H1 (cell line): ENCODE measurements at regions not wholly inside any gene's neighbourhood (a gene's known extent, or its start where the extent isn't known, plus 50 kb on each side); places are given as distances from the start of the nearest gene placed in this dataset.

ENCODE experiments used
- CTCF ChIA-PET: fragments of 300-600 bp; sonication (Branson Sonifier 250); formaldehyde crosslinking; loops from one replicate; lab custom pipeline; 2021; ENCODE audit not compliant: partially characterized antibody; lab: Charles Lee
- POLR2A ChIA-PET: fragments of 300-600 bp; sonication (Branson Sonifier 250); formaldehyde crosslinking; loops from one replicate; lab custom pipeline; 2021; ENCODE audit warnings: inconsistent platforms; ENCODE audit not compliant: partially characterized antibody; lab: Charles Lee
- DNase-seq, 2 experiments: peaks; one replicate each; pipeline versions ENCODE4 v3.0.0 to v3.0.0-alpha.2; 2010 to 2022; ENCODE audit warnings: low spot score in 2 of 2, low read depth in 1 of 2, mixed read lengths in 1 of 2
- FAIRE-seq: peaks from 2 replicates; lab custom pipeline; 2011; peaks lifted over from hg19 to GRCh38; lab: Jason Lieb, UNC
- H2AFZ ChIP-seq: 2 replicates; pipeline ENCODE4 v1.8.1; 2012; ENCODE audit warnings: low read length, inconsistent platforms
- H2AK5ac ChIP-seq: 2 replicates; pipeline ENCODE4 v1.6.1; 2013; ENCODE audit warnings: low read depth, low read length
- H2BK120ac ChIP-seq: replicated peaks from 2 replicates; pipeline ENCODE3; 2013; ENCODE audit warnings: low read depth, low read length, inconsistent platforms
- H2BK12ac ChIP-seq: 2 replicates; pipeline ENCODE4 v1.6.1; 2013; ENCODE audit warnings: low read depth, low read length
- H2BK15ac ChIP-seq: 2 replicates; pipeline ENCODE4 v1.6.1; 2013; ENCODE audit warnings: low read length
- H2BK20ac ChIP-seq: 2 replicates; pipeline ENCODE4 v1.6.1; 2013; ENCODE audit warnings: low read length
- H2BK5ac ChIP-seq: 2 replicates; pipeline ENCODE4 v1.6.1; 2013; ENCODE audit warnings: low read depth, low read length
- H3K14ac ChIP-seq: 2 replicates; pipeline ENCODE4 v1.6.1; 2013; ENCODE audit warnings: inconsistent platforms; ENCODE audit not compliant: insufficient read length
- H3K18ac ChIP-seq: 2 replicates; pipeline ENCODE4 v1.6.1; 2013; ENCODE audit warnings: low read length; ENCODE audit errors: extremely low read depth
- H3K23ac ChIP-seq: 2 replicates; pipeline ENCODE4 v1.6.1; 2013; ENCODE audit warnings: inconsistent platforms; ENCODE audit not compliant: insufficient read length
- H3K23me2 ChIP-seq: 2 replicates; pipeline ENCODE4 v1.6.1; 2013; ENCODE audit warnings: low read depth, low read length
- H3K27ac ChIP-seq: 2 replicates; pipeline ENCODE4 v1.6.1; 2011; ENCODE audit warnings: low read depth, low read length, inconsistent platforms
- H3K27me3 ChIP-seq, 4 experiments: replicated peaks in 1 of 4; 1 replicate in 1 of 4; 2 replicates in 3 of 4; pipeline versions ENCODE4 v1.6.1 to v1.8.1; 2011 to 2013; ENCODE audit warnings: low read length in 3 of 4, mild to moderate bottlenecking in 3 of 4, inconsistent platforms in 2 of 4, mixed read lengths in 2 of 4, moderate library complexity in 1 of 4; ENCODE audit not compliant: control insufficient read depth in 3 of 4, insufficient read depth in 3 of 4; ENCODE audit errors: extremely low read depth in 1 of 4
- H3K36me3 ChIP-seq, 4 experiments: 2 replicates each; pipeline versions ENCODE4 v1.6.1 to v1.8.1; 2011 to 2013; ENCODE audit warnings: mild to moderate bottlenecking in 4 of 4, low read length in 3 of 4, moderate library complexity in 2 of 4, control low read depth in 1 of 4, inconsistent platforms in 1 of 4; ENCODE audit not compliant: insufficient read depth in 4 of 4, control insufficient read depth in 2 of 4
- H3K4ac ChIP-seq: replicated peaks from 2 replicates; pipeline ENCODE3; 2013; ENCODE audit warnings: low read length, low read depth, mixed read lengths, inconsistent platforms; ENCODE audit not compliant: insufficient read length
- H3K4me1 ChIP-seq, 4 experiments: replicated peaks in 1 of 4; 1 replicate in 1 of 4; 2 replicates in 3 of 4; pipeline versions ENCODE4 v1.6.1 to v1.8.1; 2011 to 2013; ENCODE audit warnings: low read length in 3 of 4, inconsistent platforms in 2 of 4, mixed read lengths in 1 of 4; ENCODE audit not compliant: insufficient read depth in 4 of 4, control insufficient read depth in 3 of 4
- H3K4me2 ChIP-seq, 2 experiments: 2 replicates each; pipeline versions ENCODE4 v1.6.1 to v1.8.1; 2011 to 2013; ENCODE audit warnings: low read depth in 2 of 2, low read length in 2 of 2, control low read depth in 1 of 2, inconsistent platforms in 1 of 2, mild to moderate bottlenecking in 1 of 2; ENCODE audit not compliant: insufficient read depth in 1 of 2
- H3K4me3 ChIP-seq, 4 experiments: fragments of 200-600, 300-600 bp in 1 of 4; sonication (generic), shearing (Covaris generic), sonication (Bioruptor Twin) in 1 of 4; 2 replicates each; pipeline versions ENCODE4 v1.5.1 to v1.8.1; 2011 to 2016; ENCODE audit warnings: low read length in 4 of 4, low read depth in 3 of 4, control low read depth in 2 of 4, inconsistent platforms in 2 of 4, mild to moderate bottlenecking in 2 of 4, mixed read lengths in 1 of 4, moderate library complexity in 1 of 4; ENCODE audit not compliant: insufficient read depth in 2 of 4; ENCODE audit errors: extremely low read depth in 1 of 4
- H3K56ac ChIP-seq: replicated peaks from 2 replicates; pipeline ENCODE3; 2013; ENCODE audit warnings: low read depth, mild to moderate bottlenecking, mixed read lengths, low read length, inconsistent platforms; ENCODE audit not compliant: insufficient read length
- H3K79me1 ChIP-seq: 2 replicates; pipeline ENCODE4 v1.6.1; 2013; ENCODE audit warnings: low read depth, low read length, control low read depth
- H3K79me2 ChIP-seq, 2 experiments: 2 replicates each; pipeline versions ENCODE4 v1.6.1 to v1.8.1; 2012 to 2013; ENCODE audit warnings: low read length in 2 of 2, mild to moderate bottlenecking in 2 of 2, inconsistent platforms in 1 of 2; ENCODE audit not compliant: insufficient read depth in 2 of 2, control insufficient read depth in 1 of 2
- H3K9ac ChIP-seq, 4 experiments: replicated peaks in 1 of 4; 1 replicate in 1 of 4; 2 replicates in 3 of 4; pipeline versions ENCODE4 v1.6.1 to v1.8.1; 2011 to 2013; ENCODE audit warnings: low read depth in 3 of 4, low read length in 3 of 4, control low read depth in 2 of 4, mild to moderate bottlenecking in 2 of 4, moderate library complexity in 2 of 4, inconsistent platforms in 1 of 4; ENCODE audit errors: extremely low read depth in 1 of 4
- H3K9me3 ChIP-seq, 2 experiments: 2 replicates each; pipeline versions ENCODE4 v1.6.1 to v1.8.1; 2012 to 2013; ENCODE audit warnings: mild to moderate bottlenecking in 2 of 2, moderate library complexity in 2 of 2, control low read depth in 1 of 2, inconsistent platforms in 1 of 2, low read depth in 1 of 2, low read length in 1 of 2, mixed read lengths in 1 of 2; ENCODE audit not compliant: insufficient read depth in 2 of 2
- H4K20me1 ChIP-seq, 2 experiments: replicated peaks in 1 of 2; 2 replicates each; pipeline versions ENCODE3 to v1.8.1; 2011 to 2013; ENCODE audit warnings: inconsistent platforms in 2 of 2, low read length in 2 of 2, mild to moderate bottlenecking in 1 of 2; ENCODE audit not compliant: insufficient read depth in 2 of 2, control insufficient read depth in 1 of 2
- H4K5ac ChIP-seq: 2 replicates; pipeline ENCODE4 v1.6.1; 2013; ENCODE audit warnings: low read length, low read depth, mixed read lengths, inconsistent platforms; ENCODE audit not compliant: insufficient read length
- H4K8ac ChIP-seq: 2 replicates; pipeline ENCODE4 v1.8.0; 2013; ENCODE audit warnings: mild to moderate bottlenecking, moderate library complexity, low read length, inconsistent platforms; ENCODE audit not compliant: insufficient read depth; ENCODE audit errors: extremely low read depth
- H4K91ac ChIP-seq: replicated peaks from 2 replicates; pipeline ENCODE3; 2013; ENCODE audit warnings: low read length, mixed read lengths, inconsistent platforms; ENCODE audit not compliant: insufficient read length
- ATF3 ChIP-seq: IDR thresholded peaks from 2 replicates; pipeline ENCODE4 v1.6.1; 2011; ENCODE audit warnings: low read depth, mild to moderate bottlenecking, low read length; ENCODE audit not compliant: insufficient read depth
- CHD2 ChIP-seq: IDR thresholded peaks from 2 replicates; pipeline ENCODE4 v1.6.1; 2012; ENCODE audit warnings: low read length, improper control_type of control experiment
- EP300 ChIP-seq, 2 experiments: IDR thresholded peaks; 1 replicate in 1 of 2; 2 replicates in 1 of 2; pipeline ENCODE4 v1.6.1; 2011 to 2012; ENCODE audit warnings: low read depth in 2 of 2, low read length in 2 of 2, mild to moderate bottlenecking in 2 of 2, borderline replicate concordance in 1 of 2, inconsistent platforms in 1 of 2, moderate library complexity in 1 of 2
- NANOG ChIP-seq: IDR thresholded peaks from 2 replicates; pipeline ENCODE4 v1.6.1; 2011; ENCODE audit warnings: low read length, low read depth, mild to moderate bottlenecking, inconsistent platforms; ENCODE audit not compliant: insufficient read depth, poor library complexity, severe bottlenecking
- RXRA ChIP-seq: IDR thresholded peaks from 2 replicates; pipeline ENCODE4 v1.6.1; 2011; ENCODE audit warnings: low read depth, mild to moderate bottlenecking, low read length, moderate library complexity; ENCODE audit not compliant: insufficient read depth
- SIN3A ChIP-seq, 2 experiments: IDR thresholded peaks in 1 of 2; conservative IDR thresholded peaks in 1 of 2; 2 replicates each; pipeline ENCODE4 v1.6.1; 2011 to 2012; ENCODE audit warnings: low read length in 2 of 2, improper control_type of control experiment in 1 of 2, low read depth in 1 of 2, mild to moderate bottlenecking in 1 of 2
- SRF ChIP-seq: IDR thresholded peaks from 2 replicates; pipeline ENCODE4 v1.6.1; 2011; ENCODE audit warnings: mild to moderate bottlenecking, low read depth, low read length, moderate library complexity
- USF2 ChIP-seq: IDR thresholded peaks from 2 replicates; pipeline ENCODE4 v1.6.1; 2011; ENCODE audit warnings: low read length, improper control_type of control experiment
- WGBS, 2 experiments: shearing (Covaris generic) in 1 of 2; methylation state at CpG; one replicate each; pipeline versions ENCODE4 v1.1.6 to v1.1.7; 2013 to 2015; ENCODE audit warnings: low lambda C conversion rate in 2 of 2, mixed read lengths in 2 of 2, inconsistent platforms in 1 of 2, low coverage in 1 of 2, missing lambda C conversion rate in 1 of 2; ENCODE audit not compliant: insufficient replicate concordance in 2 of 2, insufficient coverage in 1 of 2, insufficient read length in 1 of 2; ENCODE audit errors: extremely low coverage in 1 of 2, missing lambda C conversion rate in 1 of 2; 5-methylcytosine and 5-hydroxymethylcytosine counted together

GRCh38 chr10:86586516-86586915 lies 64.9 kb upstream of the WAPL start:
- no peak overlapping the region for H2AFZ ChIP-seq
- no peaks in the 10 kb centered on the region for H3K79me1 ChIP-seq
- CTCF ChIA-PET, result interaction anchor here (0.7 to 7.2 kb wide), 18 partner anchors 8 to 223 kb away, joined by 3 to 61 read pairs (median 4); partner anchors contain the start of genes LDB3 and WAPL
- H2BK12ac ChIP-seq, result no peak overlapping the region
- WGBS, 2 experiments, result 85% methylated on average over 4 of the region's 4 CpGs; no CpG with 5 or more reads in 1 of the 2 experiments
- H2BK120ac ChIP-seq, result no peak overlapping the region
- H3K27ac ChIP-seq, result no peak overlapping the region
- FAIRE-seq (no peak), DNase-seq (no peak)
- no peak overlapping the region for H3K9ac ChIP-seq
- no peak overlapping the region for H3K18ac ChIP-seq
- no peak overlapping the region for H2AK5ac ChIP-seq
- H2BK15ac ChIP-seq, result no peak overlapping the region
- H2BK5ac ChIP-seq, result no peak overlapping the region
- H4K91ac ChIP-seq, result no peak overlapping the region
- H3K9me3 ChIP-seq, result no peaks in the 10 kb centered on the region
- peaks cover 0 to 2% (median 0%) of the 10 kb centered on the region in 4 experiments; a peak in 1 of 7 replicates for H3K4me1 ChIP-seq
- H3K14ac ChIP-seq, result no peak overlapping the region
- no peaks in the 10 kb centered on the region for H3K23me2 ChIP-seq
- H2BK20ac ChIP-seq, result no peak overlapping the region
- TF ChIP-seq SRF (no peak), CHD2 (no peak), SIN3A (conservative IDR thresholded peaks at IDR 0.05 in 1 of 2, IDR thresholded peaks at IDR 0.05 in 1 of 2; ENCODE audit: low read depth in 1 of 2, low read length in 2 of 2) (no peak), RXRA (no peak), NANOG (no peak), ATF3 (no peak), EP300 (IDR thresholded peaks at IDR 0.05; ENCODE audit: borderline replicate concordance in 1 of 2, low read depth in 2 of 2, low read length in 2 of 2) (no peak), USF2 (no peak)
- no peak overlapping the region for H4K8ac ChIP-seq
- no peak overlapping the region for H4K5ac ChIP-seq
- H4K20me1 ChIP-seq, result no peaks in the 10 kb centered on the region
- no peak overlapping the region for H3K23ac ChIP-seq
- POLR2A ChIA-PET, result no interaction called here
- H3K4me2 ChIP-seq, result no peak overlapping the region
- H3K4ac ChIP-seq, result no peak overlapping the region
- H3K56ac ChIP-seq, result no peak overlapping the region
- H3K27me3 ChIP-seq, result 0 out of 7 replicates have a peak, but pooled peaks cover 0 to 3% (median 0%) of the 10 kb centered on the region in 4 experiments
- no peak overlapping the region for H3K4me3 ChIP-seq
- H3K79me2 ChIP-seq, result no peaks in the 10 kb centered on the region
- no peaks in the 10 kb centered on the region for H3K36me3 ChIP-seq
